LoVo (cell line): ENCODE measurements at regions not wholly inside any gene's neighbourhood (a gene's known extent, or its start where the extent isn't known, plus 50 kb on each side); places are given as distances from the start of the nearest gene placed in this dataset.
"Not testable (repeated sequence)": the region's sequence is repeated elsewhere in the genome, so short reads cannot be mapped to it uniquely, and the experiment has no call there.

ENCODE experiments used
- DNase-seq: peaks from one replicate; pipeline ENCODE4 v3.0.0-alpha.2; 2016; ENCODE audit warnings: low spot score

DNA sequence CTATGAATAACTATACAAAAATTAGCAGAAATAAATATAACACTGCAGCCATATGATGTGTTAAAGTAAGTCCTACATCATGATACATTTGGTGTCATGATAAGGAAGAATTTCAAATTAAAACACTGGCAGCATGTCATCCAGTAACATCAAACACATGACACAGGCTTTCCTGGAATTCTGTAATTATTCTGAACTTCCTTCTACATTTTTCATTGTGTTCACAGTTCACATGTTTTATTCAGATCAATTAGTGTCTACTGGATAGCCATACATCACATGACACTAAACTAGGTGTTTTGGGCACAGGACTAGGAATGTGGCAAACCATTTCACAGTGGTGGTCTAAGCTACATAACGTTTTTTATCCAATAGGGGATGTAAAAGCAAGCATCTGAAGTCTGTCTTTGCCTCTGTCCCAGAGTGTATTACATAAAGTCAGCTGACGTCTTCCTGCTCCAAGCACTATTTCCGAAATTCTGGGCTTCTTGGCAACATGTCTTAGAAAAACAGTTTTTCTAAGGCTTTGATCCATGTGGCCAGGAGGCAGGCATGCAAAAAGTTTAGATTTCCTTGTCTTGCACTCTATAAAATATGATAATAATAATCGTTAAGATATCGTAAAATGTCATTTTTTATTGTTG lies 707.9 kb downstream of the CENPC start:
- no peak for DNase-seq

DNA sequence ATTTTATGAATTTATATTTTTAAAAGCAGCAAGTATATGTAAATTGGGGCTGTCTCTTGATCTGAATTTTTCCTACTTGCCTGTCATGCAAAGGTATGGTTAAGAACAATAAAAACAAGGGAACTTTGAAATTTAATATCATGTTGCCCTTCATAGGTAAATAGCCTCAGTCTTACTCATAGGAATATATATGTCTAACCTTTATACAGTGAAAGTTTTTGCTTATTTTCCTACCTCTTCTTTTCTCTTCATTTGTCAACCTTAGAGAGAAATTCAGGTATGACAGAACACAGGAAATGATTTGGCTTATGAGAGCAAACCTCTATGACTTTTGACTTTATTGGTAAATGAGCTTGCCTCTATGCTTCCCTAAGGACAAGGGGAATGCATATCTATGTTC lies 716.0 kb downstream of the CENPC start:
- DNase-seq, result no peak

GRCh38 chr4:66820681-66821080 lies 724.6 kb downstream of the CENPC start:
- DNase-seq, result no peak

DNA sequence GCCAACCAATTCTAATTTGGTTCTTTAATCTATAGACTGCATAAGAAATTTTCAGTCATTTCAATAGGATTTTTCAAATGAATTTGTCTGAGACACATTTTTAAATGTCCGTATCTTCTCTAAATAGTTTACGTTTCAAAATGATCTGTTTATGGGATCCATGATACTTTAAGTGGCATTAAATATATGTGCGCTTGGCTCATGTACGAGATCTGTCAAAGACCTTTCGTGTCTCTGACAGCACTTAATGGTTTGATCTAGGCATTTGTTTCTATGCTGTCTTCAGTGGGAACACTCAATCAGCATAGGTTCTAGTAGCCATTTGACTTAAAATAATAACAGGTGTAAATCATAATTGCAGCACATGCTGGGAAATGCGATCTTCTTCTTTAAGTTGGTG lies 731.0 kb downstream of the CENPC start:
- no peak for DNase-seq

DNA sequence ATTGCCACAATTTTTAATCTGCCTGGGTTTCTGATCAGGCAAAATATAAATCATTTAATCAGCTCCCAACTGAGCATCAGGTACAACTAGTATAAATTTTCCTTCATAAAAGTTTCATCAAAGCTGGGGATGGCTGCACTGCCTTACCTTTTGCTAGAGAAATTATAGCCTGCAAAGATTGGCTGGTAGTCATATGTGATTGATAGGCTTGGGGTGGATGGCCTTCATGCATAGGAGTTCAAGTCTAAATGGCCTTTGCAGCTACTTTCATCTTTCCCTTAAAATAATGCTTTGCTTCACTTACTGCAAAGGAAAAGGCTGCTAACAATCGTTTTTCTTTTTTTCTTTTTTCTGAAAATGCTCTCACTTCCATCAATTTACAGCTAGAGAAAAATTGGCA lies 739.7 kb downstream of the CENPC start:
- no peak for DNase-seq

- no peak for DNase-seq
Observed at GRCh38 chr4:66804979-66805378, 740.3 kb downstream of the CENPC start.

DNA sequence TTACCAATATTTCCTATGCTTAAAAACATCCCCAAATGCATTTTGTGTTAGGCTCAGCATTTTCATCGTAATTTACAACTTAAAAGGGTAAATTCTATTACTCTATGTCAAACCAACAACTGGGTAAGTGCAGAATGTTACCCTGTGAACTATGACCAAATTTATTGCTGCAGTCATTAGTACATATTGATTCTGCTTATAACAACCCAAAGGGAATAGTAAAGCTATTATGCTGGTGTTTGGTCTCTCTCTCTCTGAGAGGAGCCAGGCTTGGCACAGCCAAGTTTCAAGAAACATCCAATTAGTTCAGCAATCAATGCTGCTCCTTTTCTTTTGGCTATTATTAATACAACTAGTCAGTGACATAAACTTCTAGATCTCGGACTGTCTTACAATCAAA lies 747.7 kb downstream of the CENPC start:
- DNase-seq, result no peak

DNA sequence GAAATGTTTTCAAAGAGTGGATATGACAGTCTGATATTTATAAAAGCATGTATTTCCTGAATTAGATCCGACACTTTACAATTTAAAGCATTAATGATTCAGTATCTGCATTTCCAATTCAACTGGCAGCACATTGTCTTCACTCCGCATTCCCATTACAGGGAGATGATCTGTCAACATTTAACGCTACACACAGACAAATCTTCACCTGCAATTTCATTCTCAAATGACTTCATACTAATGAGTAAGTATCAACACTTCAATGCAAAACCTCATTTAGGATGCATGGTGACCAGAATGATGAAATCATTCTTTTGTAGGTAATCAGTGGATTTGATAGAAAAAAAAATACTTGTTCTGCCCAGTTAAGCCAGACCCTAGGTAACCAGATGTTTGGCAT lies 749.6 kb downstream of the CENPC start:
- no peak for DNase-seq

DNA sequence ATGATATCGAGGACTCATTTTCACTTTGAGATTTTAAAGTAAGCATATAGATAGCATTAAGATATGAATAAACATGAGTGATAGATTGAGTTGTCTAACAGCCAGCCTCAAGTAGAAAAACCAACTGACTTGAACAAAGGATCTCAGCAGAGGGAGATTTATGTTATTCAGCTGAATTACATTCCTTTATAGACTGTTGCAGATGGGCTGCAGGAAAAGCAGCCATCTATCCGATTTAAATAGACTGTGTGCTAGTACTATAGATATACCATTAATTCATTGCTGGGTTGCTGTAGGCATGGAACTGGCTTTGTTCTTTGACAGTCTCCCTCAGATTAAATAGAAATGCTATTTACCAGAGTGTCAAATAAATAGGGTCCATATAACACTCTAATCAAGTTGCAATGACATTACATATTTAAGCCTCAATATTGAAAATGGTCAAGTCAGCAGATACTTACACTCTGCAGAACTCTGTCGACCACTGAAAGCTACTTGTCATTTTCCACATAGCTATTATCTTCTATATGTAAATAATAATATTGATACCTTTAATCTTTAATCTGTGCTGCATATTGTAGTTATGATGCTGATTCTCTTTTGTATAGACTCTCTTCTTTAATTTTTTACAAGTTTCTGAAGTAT lies 750.8 kb downstream of the CENPC start:
- DNase-seq, result no peak

GRCh38 chr4:66791686-66792085 lies 753.6 kb downstream of the CENPC start:
- DNase-seq, result no peak

DNA sequence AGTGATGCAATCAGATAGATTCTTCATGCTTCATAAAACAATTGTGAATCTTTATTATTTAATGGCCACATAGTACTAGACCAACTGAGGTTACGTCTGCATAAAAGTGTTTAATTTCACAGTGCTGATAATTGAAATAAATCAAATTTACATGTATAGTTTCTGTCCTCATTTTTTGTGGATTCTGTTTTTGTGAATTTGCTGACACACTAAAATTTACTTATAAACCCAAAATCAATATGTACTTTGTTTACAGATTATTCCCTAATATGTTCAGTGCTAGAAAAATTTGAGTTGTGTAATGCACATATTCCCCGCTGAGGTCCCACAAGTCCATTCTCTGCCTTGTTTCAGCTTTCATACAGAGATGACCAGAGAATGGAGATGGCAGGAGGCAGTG lies 759.8 kb downstream of the CENPC start:
- DNase-seq, result no peak

- not testable (repeated sequence) for DNase-seq
Observed at GRCh38 chr4:66782751-66783150, 762.6 kb downstream of the CENPC start.

DNA sequence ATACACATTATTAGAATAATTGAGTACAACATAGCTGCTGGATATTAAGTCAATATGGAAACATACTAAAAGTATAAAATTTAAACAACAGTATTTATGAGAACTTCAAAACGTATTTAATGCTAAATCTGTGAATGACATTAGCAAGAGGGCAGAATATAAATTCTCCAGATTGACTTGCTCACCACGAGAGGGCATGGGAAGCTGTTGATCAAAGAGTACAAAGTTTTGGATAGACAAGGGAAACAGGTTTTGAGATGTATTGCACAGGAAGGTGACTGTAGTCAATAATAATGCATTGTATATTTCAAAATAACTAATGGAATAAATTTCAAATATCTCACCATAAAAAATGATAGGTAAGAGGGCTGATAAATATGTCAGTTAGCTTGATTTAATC lies 768.2 kb downstream of the CENPC start:
- DNase-seq, result no peak

DNA sequence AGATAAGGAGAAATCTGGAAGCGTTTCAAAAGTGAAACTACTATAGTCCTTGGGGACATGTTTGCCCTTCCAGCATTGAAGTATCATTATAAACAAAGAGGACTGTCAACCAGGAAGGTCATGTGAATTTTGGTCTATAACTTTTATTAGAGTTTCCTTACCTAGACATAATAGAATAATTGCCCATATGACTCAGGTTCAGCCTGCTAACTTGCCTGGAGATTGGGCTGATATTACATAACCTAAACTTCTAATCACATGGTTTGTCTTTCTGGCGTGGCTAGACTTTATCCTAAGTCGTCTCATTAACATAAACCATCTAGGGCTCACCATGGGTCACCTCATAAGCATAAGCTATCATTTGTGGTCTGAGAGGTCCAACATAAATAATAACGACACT lies 775.9 kb downstream of the CENPC start:
- peak; percentile 16 for DNase-seq

DNA sequence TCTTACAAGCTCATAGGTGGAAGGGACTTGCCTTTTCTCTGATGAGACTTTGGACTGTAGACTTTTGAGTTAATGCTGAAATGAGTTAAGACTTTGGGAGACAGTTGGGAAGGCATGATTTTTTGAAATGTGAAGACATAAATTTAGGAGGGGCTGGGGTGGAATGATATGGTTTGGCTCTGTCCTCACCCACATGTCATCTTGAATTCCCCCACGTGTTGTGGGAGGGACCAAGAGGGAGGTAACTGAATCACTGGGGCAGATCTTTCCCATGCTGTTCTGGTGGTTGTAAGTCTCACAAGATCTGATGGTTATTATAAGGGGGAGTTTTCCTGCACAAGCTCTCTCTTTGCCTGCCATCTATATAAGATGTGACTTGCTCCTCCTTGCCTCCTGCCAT lies 777.9 kb downstream of the CENPC start:
- no peak for DNase-seq

DNA sequence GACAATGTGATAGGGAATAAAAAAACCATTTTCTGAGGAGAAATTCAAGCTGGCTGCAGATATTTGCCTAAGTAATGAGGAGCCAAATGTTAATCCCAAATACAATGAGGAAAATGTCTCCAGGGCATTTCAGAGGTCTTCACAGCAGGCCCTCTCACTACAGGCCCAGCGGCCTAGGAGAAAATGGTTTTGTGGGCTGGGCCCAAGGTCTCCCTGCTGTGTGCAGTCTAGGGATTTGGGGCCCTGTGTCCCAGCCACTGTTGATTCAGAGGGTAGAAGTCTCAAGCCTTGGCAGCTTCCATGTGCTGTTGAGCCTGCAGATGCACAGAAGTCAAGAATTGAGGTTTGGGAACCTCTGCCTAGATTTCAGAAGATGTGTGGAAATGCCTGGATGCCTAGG lies 778.7 kb downstream of the CENPC start:
- no peak for DNase-seq

DNA sequence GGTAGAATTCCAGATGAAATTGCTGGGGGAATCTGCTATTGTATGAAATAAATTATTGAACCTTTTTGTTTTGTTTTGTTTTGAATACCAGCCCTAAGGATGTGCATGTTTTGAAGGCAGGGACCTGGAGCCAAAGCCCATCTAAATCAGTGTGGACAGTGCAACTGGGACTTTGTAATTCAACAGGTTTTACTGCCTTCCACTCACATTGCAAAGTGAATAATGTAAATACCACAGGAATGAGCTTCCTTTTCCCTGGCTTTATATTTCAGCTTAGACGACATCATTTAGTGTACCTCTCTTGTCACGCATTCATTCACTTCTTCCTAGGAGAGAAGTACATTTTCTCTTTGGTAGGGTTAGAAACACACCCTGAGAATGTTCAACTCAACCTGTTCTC lies 795.0 kb downstream of the CENPC start:
- DNase-seq, result peak; percentile 7

GRCh38 chr4:66746918-66747317 lies 798.4 kb downstream of the CENPC start:
- DNase-seq, result not testable (repeated sequence)

DNA sequence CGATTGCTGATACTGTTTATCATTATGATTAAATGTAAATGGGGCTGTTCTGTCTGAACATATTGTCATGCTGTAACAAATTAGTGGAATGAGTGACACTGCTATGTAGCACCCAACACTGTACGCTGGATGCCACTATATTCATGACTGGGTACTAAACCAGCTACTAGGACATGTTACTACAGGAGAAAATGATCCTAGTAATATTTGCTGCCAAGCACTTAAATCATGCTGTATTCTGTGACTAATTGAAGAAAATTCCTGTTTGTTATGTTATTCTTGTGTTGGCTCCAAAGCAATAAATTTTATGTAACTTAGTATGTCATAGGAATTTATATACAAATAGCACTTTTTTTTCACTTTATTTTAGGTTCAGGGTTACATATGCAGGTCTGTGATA lies 804.2 kb downstream of the CENPC start:
- DNase-seq, result no peak

DNA sequence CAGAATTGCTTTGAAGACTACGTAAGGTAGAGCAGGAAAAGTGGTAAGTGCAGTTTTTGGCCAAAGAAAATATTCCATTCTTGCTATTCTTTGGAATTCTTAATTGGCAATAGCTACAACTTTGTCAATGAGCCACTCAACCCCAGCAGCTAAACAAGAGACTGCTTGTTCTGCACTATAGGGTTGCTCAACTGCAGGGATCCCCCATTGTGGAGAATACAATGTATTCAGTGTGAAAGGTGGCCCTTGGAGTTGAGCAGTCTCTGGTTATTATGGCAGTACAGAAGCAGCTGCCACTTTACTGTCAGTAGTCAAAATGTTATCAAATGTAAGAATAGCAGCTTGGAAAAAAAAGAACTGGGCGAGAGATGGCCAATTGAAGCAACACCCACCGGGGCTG lies 808.7 kb downstream of the CENPC start:
- DNase-seq, result no peak

GRCh38 chr4:66728280-66728679 lies 817.0 kb downstream of the CENPC start:
- DNase-seq, result no peak

- DNase-seq, result not testable (repeated sequence)
Observed at GRCh38 chr4:66712301-66712921, 832.9 kb downstream of the CENPC start.

GRCh38 chr4:66704243-66704642 lies 841.1 kb downstream of the CENPC start:
- no peak for DNase-seq

- no peak for DNase-seq
Observed at GRCh38 chr4:66694739-66695138, 850.6 kb downstream of the CENPC start.
